NCI-H460 (cell line): ENCODE measurements at regions not wholly inside any gene's neighbourhood (a gene's known extent, or its start where the extent isn't known, plus 50 kb on each side); places are given as distances from the start of the nearest gene placed in this dataset.
A peak's percentile ranks its signal among the peaks of the same experiment; 100 is the strongest.
"Not testable (repeated sequence)": the region's sequence is repeated elsewhere in the genome, so short reads cannot be mapped to it uniquely, and the experiment has no call there.

Experiments used
- DNase-seq: peaks from one replicate; pipeline ENCODE4 v3.0.0-alpha.2; 2016; ENCODE audit warnings: low read depth; ENCODE audit errors: extremely low read depth

DNA sequence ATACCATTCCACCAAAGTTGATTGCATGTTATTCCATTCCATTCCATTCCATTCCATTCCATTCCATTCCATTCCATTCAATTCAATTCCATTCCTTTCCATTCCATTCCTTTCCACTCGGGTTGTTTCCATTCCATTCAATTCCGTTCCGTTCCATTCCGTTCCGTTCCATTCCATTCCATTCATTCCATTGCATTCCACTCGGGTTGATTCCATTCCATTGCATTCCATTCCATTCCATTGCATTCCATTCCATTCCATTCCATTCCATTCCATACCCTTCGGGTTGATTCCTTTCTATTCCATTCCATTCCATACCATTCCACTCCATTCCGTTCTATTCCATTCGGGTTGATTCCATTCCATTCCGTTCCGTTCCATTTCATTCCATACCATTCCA, 166.9 kb downstream of the CWH43 start:
- DNase-seq, result not testable (repeated sequence)

GRCh38 chr4:49154308-49155103, 168.4 kb downstream of the CWH43 start:
- DNase-seq, result peak; percentile 26

- DNase-seq, result not testable (repeated sequence)
Measured at GRCh38 chr4:49155270-49155669, 169.2 kb downstream of the CWH43 start.

GRCh38 chr4:49156309-49156708, 170.2 kb downstream of the CWH43 start:
- DNase-seq, result not testable (repeated sequence)

DNA sequence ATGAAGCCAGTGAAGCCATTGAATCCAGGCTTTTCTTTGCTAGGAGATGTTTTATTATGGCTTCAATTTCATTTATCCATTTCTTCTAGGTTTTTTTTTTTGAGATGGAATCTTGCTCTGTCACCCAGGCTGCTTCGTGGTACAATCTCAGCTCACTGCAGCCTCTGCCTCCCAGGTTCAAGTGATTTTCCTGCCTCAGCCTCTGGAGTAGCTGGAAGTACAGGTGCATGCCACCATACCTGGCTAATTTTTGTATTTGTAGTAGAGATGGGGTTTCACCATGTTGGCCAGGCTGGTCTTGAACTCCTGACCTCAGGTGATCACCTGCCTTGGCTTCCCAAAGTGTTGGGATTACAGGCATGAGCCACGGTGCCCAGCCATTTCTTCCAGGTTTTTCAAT, 171.6 kb downstream of the CWH43 start:
- not testable (repeated sequence) for DNase-seq

GRCh38 chr4:49161111-49161541, 175.1 kb downstream of the CWH43 start:
- not testable (repeated sequence) for DNase-seq

DNA sequence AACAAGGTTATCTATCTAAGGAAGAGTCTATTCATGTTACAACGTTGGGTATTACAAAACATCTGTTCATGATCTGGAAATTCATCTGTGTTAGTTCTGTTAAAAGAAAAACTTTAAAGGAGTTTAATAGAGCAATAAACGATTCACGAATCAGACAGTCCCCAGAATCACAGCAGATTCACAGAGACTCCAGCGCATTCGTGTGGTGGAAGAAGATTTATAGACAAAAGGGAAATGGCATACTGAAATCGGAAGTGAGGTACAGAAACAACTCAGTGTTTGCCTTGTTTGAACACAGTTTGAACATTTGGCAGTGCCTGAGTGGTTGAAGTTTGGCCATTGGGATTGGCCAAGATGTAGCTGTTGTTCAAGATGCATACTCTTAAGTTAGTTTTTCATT, 178.8 kb downstream of the CWH43 start:
- not testable (repeated sequence) for DNase-seq

DNA sequence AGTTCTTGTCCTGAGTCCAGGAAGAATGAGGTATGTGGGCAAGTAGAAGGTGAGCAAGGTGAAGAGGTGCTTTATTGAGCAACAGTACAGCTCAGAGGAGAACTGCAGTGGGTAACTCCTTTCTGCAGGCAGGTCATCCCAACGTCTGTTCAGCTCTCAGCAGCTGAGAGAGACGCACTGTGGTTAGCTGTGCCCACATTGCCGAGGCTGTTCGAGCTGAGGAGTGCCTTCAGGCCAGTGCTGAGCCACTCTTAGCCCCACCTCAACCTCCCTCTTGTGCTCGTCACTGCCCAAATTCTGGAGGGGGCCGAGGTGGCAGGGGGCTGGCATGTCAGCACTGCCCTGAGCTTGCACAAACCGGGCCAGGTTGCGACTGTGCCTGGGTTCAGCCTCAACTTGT, 191.8 kb downstream of the CWH43 start:
- not testable (repeated sequence) for DNase-seq

GRCh38 chr4:49181088-49181487, 195.0 kb downstream of the CWH43 start:
- DNase-seq, result not testable (repeated sequence)

DNA sequence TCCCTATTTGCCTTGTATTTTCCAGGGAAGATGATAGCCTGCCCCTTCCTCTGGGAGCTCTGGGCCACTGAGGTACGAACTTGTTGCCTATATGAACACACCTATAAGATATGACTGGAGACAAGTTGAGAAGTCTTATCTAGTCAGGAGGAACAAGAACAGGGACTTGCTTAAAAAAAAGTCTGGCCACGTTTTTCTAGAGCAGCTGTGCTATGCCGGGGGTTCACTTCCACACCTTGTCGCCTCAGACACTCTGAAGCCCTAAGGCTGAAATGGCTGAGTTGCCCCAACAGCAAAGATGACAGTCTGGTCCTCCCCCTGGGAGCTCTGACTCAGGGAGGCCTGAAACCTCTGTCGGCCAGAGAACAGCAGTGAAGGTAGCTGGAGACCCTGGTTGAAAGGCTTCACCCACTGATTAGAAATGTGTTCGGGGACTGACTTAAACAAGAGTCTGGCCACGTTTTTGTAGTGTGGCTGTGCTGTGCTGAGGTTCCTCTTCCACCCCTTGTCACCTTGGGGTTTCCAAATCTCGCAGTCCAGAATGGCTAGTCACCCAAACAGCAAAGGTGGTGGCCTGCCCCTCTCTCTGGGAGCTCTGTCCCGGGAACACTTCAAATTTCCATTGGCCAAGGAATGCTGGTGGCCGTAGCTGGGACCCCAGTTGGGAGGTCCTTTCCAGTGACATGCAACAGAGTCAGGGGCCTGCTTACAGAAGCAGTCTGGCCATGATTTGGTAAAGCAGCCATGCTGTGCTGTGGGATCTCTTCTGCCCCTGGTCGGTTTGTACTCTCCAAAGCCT, 225.5 kb downstream of the CWH43 start:
- not testable (repeated sequence) for DNase-seq

DNA sequence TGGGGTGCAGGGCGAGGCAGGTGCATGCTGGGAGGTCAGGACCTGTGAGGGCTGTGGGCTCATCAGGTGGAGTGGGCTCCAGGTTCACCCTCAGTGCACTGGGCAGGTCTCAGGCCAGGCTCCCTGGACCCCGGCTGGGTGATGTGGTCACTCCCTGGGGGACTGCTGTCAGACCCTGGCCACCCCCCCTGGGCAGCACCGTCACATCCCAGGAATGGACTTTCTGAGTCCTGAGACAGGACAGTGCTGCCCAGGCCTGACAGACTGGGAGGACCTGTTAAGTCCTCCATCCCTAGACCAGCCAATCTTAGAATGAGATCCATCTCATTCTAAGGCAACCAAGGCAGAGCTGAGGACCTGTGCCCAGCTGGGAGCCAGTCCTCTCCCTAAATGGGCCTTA, 227.2 kb downstream of the CWH43 start:
- DNase-seq, result not testable (repeated sequence)

DNA sequence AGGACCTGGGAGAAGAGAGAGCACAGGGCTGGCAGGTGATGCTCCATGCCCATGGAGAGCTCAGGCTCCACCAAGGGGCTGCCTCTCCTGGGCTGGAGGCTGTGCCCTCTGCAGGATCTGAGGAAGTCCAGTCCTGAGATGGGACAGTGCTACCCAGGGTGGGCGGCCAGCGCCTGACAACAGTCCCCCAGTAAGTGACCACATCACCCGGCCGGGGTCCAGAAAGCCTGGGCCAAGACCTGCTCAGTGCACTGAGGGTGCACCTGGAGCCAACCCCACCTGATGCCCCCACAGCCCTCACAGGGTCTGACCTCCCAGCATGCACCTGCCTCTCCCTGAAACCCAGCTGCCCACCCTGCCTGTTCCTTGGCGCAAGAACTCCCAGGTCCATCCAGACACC, 227.7 kb downstream of the CWH43 start:
- not testable (repeated sequence) for DNase-seq

- DNase-seq, result not testable (repeated sequence)
Measured at GRCh38 chr4:49214453-49215081, 228.5 kb downstream of the CWH43 start.

DNA sequence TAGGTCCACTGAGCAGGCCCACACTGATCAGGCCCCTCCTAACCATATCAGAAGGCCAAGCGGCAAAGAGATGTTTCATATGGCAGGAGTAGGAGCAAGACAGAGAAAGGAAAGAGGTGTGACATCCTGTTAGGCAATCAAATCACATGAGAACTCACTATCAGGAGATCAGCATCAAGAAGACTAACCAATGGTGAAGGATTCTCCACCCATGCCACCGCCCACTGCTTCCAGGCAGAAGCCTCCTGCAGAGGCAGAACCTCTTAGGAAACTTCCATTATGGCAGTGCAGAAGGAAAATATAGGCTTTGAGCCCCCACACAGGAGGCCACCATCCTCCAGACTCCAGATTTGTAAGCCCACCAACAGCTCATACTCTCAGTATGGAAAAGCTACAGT, 229.0 kb downstream of the CWH43 start:
- DNase-seq, result not testable (repeated sequence)

DNA sequence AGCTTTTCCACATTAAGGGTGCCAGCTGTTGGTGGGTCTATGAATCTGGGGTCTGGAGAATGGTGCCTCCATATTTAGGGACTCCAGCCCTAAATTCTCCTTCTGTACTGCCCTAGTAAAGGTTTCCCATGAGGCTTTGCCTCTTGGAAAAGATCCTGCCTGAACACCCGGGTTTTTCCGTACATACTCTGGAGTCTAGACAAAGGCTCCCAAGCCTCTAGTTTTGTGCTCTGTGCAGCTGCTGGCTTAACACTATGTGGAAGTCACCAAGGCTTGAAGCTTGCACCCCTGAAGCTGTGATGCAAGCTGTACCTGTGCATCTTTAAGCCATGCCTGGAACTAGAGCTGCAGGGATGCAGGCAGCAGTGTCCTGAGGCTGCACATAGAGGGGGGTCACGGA, 230.5 kb downstream of the CWH43 start:
- not testable (repeated sequence) for DNase-seq

- no peak for DNase-seq
Measured at GRCh38 chr4:49217492-49217891, 231.4 kb downstream of the CWH43 start.

DNA sequence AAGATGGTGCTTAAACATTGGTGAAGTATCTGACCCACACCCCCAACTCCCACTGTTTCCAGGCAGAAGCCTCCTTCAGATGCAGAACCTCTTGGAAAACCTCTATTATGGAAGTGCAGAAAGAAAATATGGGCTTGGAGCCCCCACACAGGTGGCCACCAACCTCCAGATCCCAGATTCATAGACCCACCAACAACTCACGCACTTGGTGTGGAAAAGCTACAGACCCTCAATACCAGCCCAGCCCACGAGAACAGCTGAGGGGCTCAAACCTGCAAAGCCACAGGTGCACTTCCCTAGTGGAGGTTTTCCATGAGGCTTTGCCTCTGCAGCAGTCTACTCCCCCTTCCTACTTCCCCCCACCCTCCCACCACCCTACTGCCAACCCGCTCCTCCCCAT, 232.0 kb downstream of the CWH43 start:
- DNase-seq, result not testable (repeated sequence)

GRCh38 chr4:49218931-49219330, 232.9 kb downstream of the CWH43 start:
- DNase-seq, result not testable (repeated sequence)

DNA sequence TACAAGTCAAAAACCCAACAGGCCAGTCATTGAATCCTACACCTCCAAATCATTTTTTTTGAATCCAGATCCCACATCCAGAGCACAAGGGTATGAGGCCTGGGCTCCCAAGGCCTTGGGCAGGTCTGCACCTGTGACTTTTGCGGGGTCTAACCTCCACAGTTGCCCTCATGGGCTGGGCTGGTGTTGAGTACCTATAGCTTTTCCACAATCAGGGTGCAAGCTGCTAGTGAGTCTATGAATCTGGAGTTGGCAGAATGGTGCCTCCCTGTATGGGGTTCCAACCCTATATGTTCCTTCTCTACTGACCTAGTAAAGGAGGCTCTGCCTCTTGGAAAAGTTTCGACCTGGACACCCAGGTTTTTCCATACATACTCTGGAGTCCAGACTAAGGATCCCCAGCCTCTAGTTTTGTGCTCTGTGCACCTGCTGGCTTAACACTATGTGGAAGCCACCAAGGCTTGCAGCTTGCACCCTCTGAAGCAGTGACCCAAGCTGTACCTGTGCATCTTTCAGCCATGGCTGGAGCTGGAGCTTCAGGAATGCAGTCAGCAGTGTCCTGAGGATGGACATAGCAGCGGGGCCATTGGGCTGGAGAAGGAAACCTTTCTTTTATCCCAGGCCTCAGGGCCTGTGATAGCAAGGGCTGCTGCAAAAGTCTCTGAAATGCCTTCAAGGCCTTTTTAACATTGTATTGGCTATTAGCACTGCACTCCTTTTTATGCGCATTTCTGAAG, 233.6 kb downstream of the CWH43 start:
- not testable (repeated sequence) for DNase-seq

- no peak for DNase-seq
Measured at GRCh38 chr4:49221209-49221608, 235.1 kb downstream of the CWH43 start.

GRCh38 chr4:49222810-49223209, 236.7 kb downstream of the CWH43 start:
- not testable (repeated sequence) for DNase-seq
